Astrocyte of the cerebellum (primary cell): ENCODE measurements at regions not wholly inside any gene's neighbourhood (a gene's known extent, or its start where the extent isn't known, plus 50 kb on each side); places are given as distances from the start of the nearest gene placed in this dataset.

Source experiments
- DNase-seq: peaks from one replicate; pipeline ENCODE4 v3.0.0-alpha.2; 2011; ENCODE audit warnings: low read depth
- H3K4me3 ChIP-seq: 2 replicates; pipeline ENCODE4 v1.5.1; 2011; ENCODE audit warnings: mild to moderate bottlenecking, low read depth, low read length, moderate library complexity
- in situ Hi-C: cut with HindIII; loops from 2 replicates; pipeline ENCODE4 v1.10.0; 2017; ENCODE audit warnings: low sequenced_read_pairs
- TF ChIP-seq, protein P1 (sequence below): IDR thresholded peaks from 2 replicates; pipeline ENCODE4 v1.5.1; 2012; ENCODE audit warnings: low read length, low read depth, moderate library complexity, mild to moderate bottlenecking; ENCODE audit errors: missing control alignments

DNA sequence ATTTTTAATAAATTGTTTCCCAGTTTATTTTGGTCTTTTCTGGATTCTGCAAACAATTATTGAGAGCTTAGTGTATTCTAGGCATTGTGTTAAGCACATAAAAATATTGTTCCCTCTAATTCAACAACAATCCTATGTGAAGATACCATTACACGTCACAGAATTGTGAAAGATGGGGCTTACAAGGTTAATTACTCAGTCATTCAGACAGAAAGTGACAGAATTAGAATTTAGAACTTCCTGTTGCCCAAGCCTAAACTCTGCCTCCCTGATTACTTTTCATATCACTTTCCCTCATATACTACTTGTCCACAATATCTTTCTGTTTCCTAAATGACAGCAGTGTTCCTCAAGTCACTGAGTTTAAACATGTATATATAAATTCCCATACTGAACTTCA lies 186.7 kb upstream of the VEGFC start:
- in situ Hi-C loops = no loop called here
- TF ChIP-seq, protein P1, sequence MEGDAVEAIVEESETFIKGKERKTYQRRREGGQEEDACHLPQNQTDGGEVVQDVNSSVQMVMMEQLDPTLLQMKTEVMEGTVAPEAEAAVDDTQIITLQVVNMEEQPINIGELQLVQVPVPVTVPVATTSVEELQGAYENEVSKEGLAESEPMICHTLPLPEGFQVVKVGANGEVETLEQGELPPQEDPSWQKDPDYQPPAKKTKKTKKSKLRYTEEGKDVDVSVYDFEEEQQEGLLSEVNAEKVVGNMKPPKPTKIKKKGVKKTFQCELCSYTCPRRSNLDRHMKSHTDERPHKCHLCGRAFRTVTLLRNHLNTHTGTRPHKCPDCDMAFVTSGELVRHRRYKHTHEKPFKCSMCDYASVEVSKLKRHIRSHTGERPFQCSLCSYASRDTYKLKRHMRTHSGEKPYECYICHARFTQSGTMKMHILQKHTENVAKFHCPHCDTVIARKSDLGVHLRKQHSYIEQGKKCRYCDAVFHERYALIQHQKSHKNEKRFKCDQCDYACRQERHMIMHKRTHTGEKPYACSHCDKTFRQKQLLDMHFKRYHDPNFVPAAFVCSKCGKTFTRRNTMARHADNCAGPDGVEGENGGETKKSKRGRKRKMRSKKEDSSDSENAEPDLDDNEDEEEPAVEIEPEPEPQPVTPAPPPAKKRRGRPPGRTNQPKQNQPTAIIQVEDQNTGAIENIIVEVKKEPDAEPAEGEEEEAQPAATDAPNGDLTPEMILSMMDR = no peak

DNA sequence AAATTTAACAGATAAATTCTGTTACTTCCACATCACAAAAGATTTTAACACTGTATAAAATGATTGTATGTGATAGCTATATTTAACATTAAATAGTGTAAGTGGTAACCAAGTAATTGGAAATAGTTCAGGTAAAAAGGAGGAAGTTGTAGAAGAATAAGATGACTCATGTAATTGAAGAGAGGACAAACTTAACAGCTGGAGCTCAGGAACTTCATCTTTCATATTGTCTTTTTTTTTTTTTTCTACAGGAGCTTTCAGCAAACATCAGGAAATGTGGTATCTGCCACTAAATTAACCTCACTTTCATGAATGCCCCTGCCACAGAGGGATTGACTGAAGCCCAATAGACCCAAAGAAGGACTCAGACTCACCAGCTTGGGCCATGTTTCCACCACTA lies 188.4 kb upstream of the VEGFC start:
- H3K4me3 ChIP-seq = no peak overlapping the region
- in situ Hi-C loops = no loop called here
- TF ChIP-seq, protein P1 = no peak
- no peak for DNase-seq

More for the DNA sequence above, 186.7 kb upstream of the VEGFC start:
- DNase-seq = no peak
- H3K4me3 ChIP-seq = no peak overlapping the region

DNA sequence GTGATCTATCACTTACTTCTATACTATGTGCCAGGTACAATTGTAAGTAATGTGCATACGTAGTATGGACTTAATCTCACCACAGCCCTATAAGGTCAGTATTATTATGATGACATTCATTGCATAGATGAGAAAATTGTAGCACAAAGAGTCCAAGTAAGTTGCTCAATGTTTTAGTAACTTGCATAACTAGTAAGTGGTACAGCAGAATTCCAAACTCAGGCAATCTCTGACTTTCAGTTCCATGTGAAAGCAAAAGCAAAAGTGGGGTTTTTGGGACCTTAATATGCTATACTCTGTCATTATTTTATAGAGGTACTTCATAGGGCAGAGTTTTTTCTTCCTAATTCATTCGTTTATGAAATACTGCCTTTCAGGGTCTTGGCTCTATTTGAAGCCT lies 188.8 kb upstream of the VEGFC start:
- TF ChIP-seq, protein P1 = no peak
- no peak for DNase-seq
- no peak overlapping the region for H3K4me3 ChIP-seq
- in situ Hi-C loops = no loop called here

DNA sequence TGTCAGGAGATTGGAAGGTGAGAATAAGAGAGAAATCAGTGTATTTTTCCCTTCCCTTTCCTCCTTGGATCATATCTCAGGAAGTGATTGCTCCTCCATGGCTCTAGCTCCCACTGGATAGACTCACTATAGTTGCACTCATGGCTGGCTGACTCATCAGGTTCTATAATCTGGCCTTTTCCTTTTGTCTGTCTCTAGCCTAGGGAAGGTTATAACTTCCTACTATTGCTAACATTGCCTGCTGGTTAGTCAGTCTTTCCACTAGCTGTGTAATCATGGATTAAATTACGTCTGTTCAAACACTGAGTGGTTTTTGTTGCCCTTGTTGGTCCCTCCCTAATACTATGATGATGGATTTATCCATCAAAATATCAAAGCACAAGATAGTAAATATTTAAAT lies 195.5 kb upstream of the VEGFC start:
- no peak overlapping the region for H3K4me3 ChIP-seq
- peak; percentile 18 for DNase-seq
- TF ChIP-seq, protein P1 = no peak
- in situ Hi-C loops = no loop called here

DNA sequence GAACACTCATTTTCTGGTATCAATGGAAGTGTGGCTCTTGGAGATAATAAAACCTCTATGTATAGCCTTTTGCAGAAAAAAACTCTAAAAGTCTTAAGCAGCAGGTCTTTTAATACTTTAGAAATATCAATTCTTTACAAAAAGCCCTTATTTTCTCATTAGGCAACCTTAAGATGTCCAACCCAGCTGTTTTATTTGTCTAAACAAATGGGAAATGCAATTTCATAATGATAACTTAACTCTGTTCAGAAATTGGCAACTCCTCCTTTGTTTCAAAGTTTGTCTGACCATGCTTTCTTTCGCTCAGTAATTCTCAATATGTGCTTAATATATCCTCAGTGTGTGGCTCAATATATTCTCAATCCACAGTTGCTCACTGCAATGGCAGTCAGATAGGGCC lies 196.5 kb upstream of the VEGFC start:
- TF ChIP-seq, protein P1 = no peak
- H3K4me3 ChIP-seq = no peak overlapping the region
- in situ Hi-C loops = no loop called here
- no peak for DNase-seq

DNA sequence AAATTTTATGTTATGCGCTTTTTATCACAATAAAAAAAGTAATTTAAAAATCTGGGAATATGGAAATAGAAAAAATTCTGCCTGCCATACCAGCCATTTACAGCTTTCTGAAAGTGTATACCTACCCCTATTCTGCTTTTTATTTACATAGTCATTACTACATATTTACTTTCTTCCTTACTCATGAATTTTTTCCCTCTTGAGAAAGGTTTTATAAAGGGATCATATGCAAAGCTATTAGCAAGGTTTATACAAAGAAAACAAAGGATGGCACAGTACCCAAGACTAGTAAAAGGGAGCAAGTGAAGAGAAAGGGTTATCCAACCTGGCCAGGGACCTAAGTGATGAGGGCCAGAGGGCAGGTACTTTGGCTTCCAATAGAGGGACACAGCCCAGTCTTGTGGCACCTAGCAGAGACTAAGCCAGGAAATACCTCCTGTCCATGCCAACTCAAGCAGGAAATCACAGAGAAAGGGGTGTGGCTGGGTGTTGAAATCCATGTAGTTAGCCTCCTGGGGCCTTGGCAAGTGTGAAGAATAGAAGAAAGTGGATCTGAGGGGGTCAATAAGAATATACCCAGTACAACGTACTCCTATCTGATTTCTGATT lies 207.3 kb upstream of the VEGFC start:
- in situ Hi-C loops = no loop called here
- TF ChIP-seq, protein P1 = no peak
- DNase-seq = no peak
- H3K4me3 ChIP-seq = no peak overlapping the region
